Activated T-cell treated with anti-CD3 and anti-CD28 coated beads for 1 hour (primary cell): ENCODE measurements at regions not wholly inside any gene's neighbourhood (a gene's known extent, or its start where the extent isn't known, plus 50 kb on each side); places are given as distances from the start of the nearest gene placed in this dataset.
"Not testable (repeated sequence)": the region's sequence is repeated elsewhere in the genome, so short reads cannot be mapped to it uniquely, and the experiment has no call there.

ENCODE experiments used
- DNase-seq: peaks from one replicate; pipeline ENCODE4 v3.0.0-alpha.2; 2020; ENCODE audit warnings: low read depth

GRCh38 chr3:152193673-152194267 is 75.0 kb upstream of the MBNL1 start:
- DNase-seq = no peak

- DNase-seq = no peak
These were observed 73.5 kb upstream of the MBNL1 start for GRCh38 chr3:152195206-152195605.

- DNase-seq = no peak
These were observed 71.9 kb upstream of the MBNL1 start for GRCh38 chr3:152196782-152197181.

- no peak for DNase-seq
These were observed 71.3 kb upstream of the MBNL1 start for GRCh38 chr3:152197451-152197850.

GRCh38 chr3:152197937-152198336 is 70.8 kb upstream of the MBNL1 start:
- no peak for DNase-seq

- no peak for DNase-seq
These were observed 70.1 kb upstream of the MBNL1 start for GRCh38 chr3:152198665-152199064.

GRCh38 chr3:152199102-152199840 is 69.5 kb upstream of the MBNL1 start:
- DNase-seq = no peak

- DNase-seq = no peak
These were observed 68.0 kb upstream of the MBNL1 start for GRCh38 chr3:152200476-152201420.

GRCh38 chr3:152202976-152203626 is 65.6 kb upstream of the MBNL1 start:
- no peak for DNase-seq

- no peak for DNase-seq
These were observed 65.1 kb upstream of the MBNL1 start for GRCh38 chr3:152203652-152204051.

- no peak for DNase-seq
These were observed 64.5 kb upstream of the MBNL1 start for GRCh38 chr3:152204218-152204617.

GRCh38 chr3:152205097-152205593 is 63.6 kb upstream of the MBNL1 start:
- DNase-seq = no peak

- no peak for DNase-seq
These were observed 62.4 kb upstream of the MBNL1 start for GRCh38 chr3:152206243-152206760.

- no peak for DNase-seq
These were observed 60.3 kb upstream of the MBNL1 start for GRCh38 chr3:152208439-152208838.

GRCh38 chr3:152209060-152209459 is 59.7 kb upstream of the MBNL1 start:
- no peak for DNase-seq

GRCh38 chr3:152209776-152210175 is 59.0 kb upstream of the MBNL1 start:
- no peak for DNase-seq

- no peak for DNase-seq
These were observed 58.0 kb upstream of the MBNL1 start for GRCh38 chr3:152210697-152211096.

- DNase-seq = no peak
These were observed 57.1 kb upstream of the MBNL1 start for GRCh38 chr3:152211655-152212054.

- no peak for DNase-seq
These were observed 55.5 kb upstream of the MBNL1 start for GRCh38 chr3:152213203-152213602.

- no peak for DNase-seq
These were observed 54.8 kb upstream of the MBNL1 start for GRCh38 chr3:152213938-152214337.

- not testable (repeated sequence) for DNase-seq
These were observed 51.5 kb upstream of the MBNL1 start for GRCh38 chr3:152216960-152217865.
